ENCODE measurements at regions not wholly inside any gene's neighbourhood (a gene's known extent, or its start where the extent isn't known, plus 50 kb on each side); places are given as distances from the start of the nearest gene placed in this dataset.

- TF ChIP-seq CTCF (IDR thresholded peaks at IDR 0.05; ENCODE audit: insufficient read depth, missing control alignments), result no peak
- no peak for FAIRE-seq
- DNase-seq (ENCODE audit: insufficient read length, low spot score), result no peak
Observed at GRCh38 chr2:181755181-181755580, 74.9 kb upstream of the NEUROD1 start.

- no peak for DNase-seq (ENCODE audit: insufficient read length, low spot score)
- no peak for FAIRE-seq
- TF ChIP-seq CTCF (IDR thresholded peaks at IDR 0.05; ENCODE audit: insufficient read depth, missing control alignments), result no peak
Observed at GRCh38 chr2:181760521-181760920, 80.2 kb upstream of the NEUROD1 start.

- FAIRE-seq (no peak), DNase-seq (ENCODE audit: insufficient read length, low spot score) (no peak)
- no peak for TF ChIP-seq CTCF (IDR thresholded peaks at IDR 0.05; ENCODE audit: insufficient read depth, missing control alignments)
Observed at GRCh38 chr2:181761175-181761574, 80.9 kb upstream of the NEUROD1 start.

GRCh38 chr2:181762000-181762399 lies 81.7 kb upstream of the NEUROD1 start:
- DNase-seq (ENCODE audit: insufficient read length, low spot score) (no peak), FAIRE-seq (no peak)
- no peak for TF ChIP-seq CTCF (IDR thresholded peaks at IDR 0.05; ENCODE audit: insufficient read depth, missing control alignments)

- FAIRE-seq (no peak), DNase-seq (ENCODE audit: insufficient read length, low spot score) (no peak)
- TF ChIP-seq CTCF (IDR thresholded peaks at IDR 0.05; ENCODE audit: insufficient read depth, missing control alignments), result no peak
Observed at GRCh38 chr2:181762848-181763247, 82.5 kb upstream of the NEUROD1 start.

- FAIRE-seq, result no peak
- TF ChIP-seq CTCF (IDR thresholded peaks at IDR 0.05; ENCODE audit: insufficient read depth, missing control alignments), result no peak
Observed at GRCh38 chr2:181763423-181763822, 83.1 kb upstream of the NEUROD1 start.

GRCh38 chr2:181764095-181764963 lies 84.0 kb upstream of the NEUROD1 start:
- DNase-seq (ENCODE audit: insufficient read length, low spot score), result no peak
- FAIRE-seq, result no peak
- TF ChIP-seq CTCF (IDR thresholded peaks at IDR 0.05; ENCODE audit: insufficient read depth, missing control alignments), result no peak

More at GRCh38 chr2:181763423-181763822, 83.1 kb upstream of the NEUROD1 start:
- DNase-seq (ENCODE audit: insufficient read length, low spot score), result no peak
